ENCODE measurements at regions not wholly inside any gene's neighbourhood (a gene's known extent, or its start where the extent isn't known, plus 50 kb on each side); places are given as distances from the start of the nearest gene placed in this dataset.

- TF ChIP-seq CTCF (IDR thresholded peaks at IDR 0.05; ENCODE audit: insufficient read depth, low read depth, low read length): no peak
- no peak for TF ChIP-seq EZH2 (IDR thresholded peaks at IDR 0.05; ENCODE audit: insufficient read depth, low read length)
Measured at GRCh38 chr13:85411591-85411990, 387.6 kb downstream of the SLITRK6 start.

Measured in astrocyte (in vitro differentiated cells and primary cell).